Fibroblast of skin of back (primary cell): ENCODE measurements at regions not wholly inside any gene's neighbourhood (a gene's known extent, or its start where the extent isn't known, plus 50 kb on each side); places are given as distances from the start of the nearest gene placed in this dataset.
"Not testable (repeated sequence)": the region's sequence is repeated elsewhere in the genome, so short reads cannot be mapped to it uniquely, and the experiment has no call there.

ENCODE experiments used
- DNase-seq: peaks from one replicate; pipeline ENCODE4 v3.0.0-alpha.2; 2013

DNA sequence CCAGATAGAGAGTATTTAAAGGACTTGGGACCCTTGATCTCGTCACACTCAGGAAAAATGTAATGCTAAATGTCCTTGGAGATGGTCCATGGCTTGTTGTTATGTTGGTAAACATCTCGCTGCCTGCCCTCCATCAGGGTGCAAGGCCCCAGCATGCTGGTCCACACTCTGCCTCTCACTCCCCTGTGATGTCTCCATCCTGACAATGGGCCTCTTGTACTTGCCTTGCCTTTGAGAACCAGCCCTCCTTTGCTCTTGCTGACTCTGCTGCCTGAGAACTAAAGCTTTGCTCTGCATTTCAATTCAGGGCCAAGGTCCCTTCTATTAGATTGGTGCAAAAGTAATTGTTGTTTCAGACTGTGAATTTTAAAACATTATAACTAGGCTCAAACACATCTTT lies 131.0 kb upstream of the LMNTD1 start:
- no peak for DNase-seq

DNA sequence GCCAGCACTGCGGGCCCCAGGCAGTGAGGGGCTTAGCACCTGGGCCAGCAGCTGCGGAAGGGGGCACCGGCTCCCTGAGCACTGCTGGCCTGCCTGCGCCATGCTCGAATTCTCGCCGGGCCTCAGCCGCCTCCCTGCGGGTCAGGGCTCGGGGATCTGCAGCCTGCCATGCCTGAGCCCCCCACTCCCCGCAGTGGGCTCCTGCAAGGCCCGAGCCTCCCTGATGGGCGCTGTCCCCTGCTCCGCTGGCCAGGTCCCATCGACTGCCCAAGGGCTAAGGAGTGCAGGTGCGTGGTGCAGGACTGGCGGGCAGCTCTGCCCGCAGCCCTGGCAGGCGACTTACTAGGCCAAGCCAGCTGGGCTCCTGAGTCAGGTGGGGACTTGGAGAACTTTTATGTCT lies 133.3 kb upstream of the LMNTD1 start:
- no peak for DNase-seq

GRCh38 chr12:25687226-25687625 lies 134.1 kb upstream of the LMNTD1 start:
- DNase-seq = no peak

GRCh38 chr12:25688851-25689250 lies 135.8 kb upstream of the LMNTD1 start:
- not testable (repeated sequence) for DNase-seq

GRCh38 chr12:25689996-25690501 lies 137.0 kb upstream of the LMNTD1 start:
- DNase-seq = peak; percentile 48

DNA sequence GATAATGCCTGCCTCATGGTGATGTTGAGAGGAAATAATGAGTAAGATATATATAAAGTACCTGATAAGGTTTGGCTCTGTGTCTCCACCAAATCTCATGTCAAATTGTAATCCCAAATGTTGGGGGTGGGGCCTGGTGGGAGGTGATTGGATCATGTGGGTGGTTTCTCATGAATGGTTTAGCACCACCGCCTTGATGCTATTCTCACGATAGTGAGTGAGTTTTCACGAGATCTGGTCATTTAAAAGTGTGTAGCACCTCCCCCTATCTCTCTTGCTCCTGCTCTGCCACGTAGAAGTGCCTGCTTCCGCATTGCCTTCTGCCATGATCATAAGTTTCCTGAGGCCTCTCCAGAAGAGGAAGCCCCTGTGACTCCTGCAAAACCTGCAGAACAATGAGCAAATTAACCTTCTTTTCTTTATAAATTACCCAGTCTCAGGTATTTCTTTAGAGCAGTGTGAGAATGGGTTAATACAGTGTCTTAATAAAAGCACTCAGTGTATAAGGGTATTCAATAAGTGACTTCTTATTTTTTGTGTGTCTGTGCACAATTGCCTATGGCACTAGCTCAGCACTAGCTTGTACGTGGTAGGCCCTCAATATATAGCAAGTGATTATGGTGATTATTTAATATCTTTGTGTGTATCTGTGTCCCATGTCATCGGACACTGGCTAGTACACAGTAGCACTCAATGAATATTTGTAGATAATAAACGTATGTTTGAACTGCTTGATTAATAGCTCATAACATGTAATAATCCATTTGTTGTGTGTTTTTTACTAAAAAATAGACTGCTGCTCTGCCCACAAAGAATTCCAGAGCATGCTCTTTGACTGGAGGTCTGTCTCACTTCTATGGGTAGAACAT lies 138.1 kb upstream of the LMNTD1 start:
- no peak for DNase-seq

- DNase-seq = no peak
Measured at GRCh38 chr12:25691865-25692114, 138.7 kb upstream of the LMNTD1 start.

DNA sequence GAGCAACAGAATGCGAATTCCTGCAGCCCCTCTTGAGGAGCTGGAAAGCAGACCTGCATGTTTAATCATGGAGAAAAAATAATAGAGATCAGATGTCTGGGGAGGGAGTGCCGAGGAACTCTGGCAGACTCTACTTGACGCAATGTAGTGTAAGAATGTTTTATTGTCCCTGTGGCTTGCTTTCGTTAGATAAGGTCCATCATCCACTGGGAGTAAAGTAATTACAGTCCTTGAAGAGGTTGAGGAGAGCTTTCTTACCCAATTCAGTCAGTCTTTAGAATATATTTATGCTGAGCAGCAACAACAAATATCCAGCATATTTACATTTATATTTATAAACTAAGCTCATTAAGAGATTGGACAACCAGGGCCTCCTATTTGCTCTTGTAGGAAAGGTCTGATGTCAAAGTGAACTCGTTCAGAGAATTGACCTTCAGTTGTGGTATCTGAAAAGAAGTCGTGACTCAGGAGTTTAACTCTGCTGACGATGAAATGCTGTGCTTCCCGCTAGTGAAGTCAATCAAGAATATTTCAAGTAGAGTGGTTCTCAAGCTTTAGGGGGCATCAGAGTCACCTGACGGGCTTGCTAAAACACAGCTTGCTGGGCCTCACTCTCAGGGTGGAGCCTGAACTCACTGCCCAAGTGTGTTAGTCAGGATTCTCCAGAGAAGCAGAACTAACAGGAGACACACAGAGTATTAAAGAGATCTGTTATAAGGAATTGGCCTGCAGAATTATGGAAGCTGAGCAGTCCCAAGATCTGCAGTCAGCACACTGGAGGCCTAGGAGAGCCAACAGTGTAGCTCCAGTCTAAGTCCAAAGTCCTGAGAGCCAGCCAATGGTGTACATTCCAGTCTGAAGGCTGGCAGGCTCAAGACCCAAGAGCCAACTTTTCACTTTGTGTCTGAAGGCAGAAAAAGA lies 139.3 kb upstream of the LMNTD1 start:
- peak; percentile 76 for DNase-seq

DNA sequence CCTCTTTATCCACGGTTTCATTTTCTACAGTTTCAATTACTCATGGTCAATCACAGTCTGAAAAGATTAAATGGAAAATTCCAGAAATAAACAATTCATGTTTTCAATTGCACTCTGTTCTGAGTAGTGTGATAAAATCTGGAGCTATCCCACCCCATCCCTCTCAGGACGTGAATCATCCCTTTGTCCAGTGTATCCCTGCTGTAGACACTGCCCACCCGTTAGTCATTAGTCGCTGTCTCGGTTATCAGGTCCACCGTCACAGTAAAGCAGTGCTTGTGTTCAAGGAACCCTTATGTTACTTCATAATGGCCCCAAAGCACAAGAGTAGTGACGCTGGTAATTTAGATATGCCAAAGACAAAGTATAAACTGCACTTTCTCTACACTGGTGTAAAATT lies 141.0 kb upstream of the LMNTD1 start:
- DNase-seq = peak; percentile 73

- DNase-seq = no peak
Measured at GRCh38 chr12:25695574-25695973, 142.5 kb upstream of the LMNTD1 start.

DNA sequence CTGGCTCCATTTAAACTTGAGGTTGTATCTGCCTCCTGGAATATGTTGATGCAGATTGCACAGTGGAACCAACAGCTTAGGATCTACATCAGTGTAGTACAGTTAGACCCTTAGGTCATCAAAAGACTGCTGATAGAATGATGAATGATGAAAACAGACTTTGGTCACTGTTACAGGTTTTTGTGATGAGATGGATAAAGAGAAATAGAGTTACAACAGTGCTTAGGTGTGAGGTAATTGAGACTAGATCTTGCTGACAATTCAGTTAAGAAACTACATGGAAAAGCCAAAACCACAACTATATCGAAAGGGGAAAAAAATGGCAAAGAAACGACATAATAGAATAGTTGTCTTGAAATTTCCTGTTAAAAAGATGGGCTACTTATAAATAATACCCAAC lies 145.7 kb upstream of the LMNTD1 start:
- DNase-seq = no peak

GRCh38 chr12:25699454-25699853 lies 146.4 kb upstream of the LMNTD1 start:
- DNase-seq = no peak

DNA sequence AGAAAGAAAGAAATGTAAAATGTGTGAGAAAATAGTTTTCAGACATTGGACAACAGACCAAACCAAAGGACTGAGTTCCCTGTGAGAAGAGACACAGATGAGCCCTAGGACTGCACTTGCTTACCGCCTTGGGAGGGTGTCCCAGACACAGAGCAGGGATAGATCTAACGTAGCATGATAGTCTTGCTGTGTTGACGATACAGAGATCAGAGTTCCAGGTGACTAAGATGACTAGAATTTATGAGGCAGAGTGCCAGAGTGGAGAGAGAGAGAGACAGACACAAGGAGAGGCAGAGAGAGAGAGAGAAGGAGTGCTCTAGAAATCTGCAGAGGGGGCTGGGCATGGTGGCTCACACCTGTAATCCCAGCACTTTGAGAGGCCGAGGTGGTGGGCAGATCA lies 148.2 kb upstream of the LMNTD1 start:
- peak; percentile 46 for DNase-seq

GRCh38 chr12:25702553-25702952 lies 149.5 kb upstream of the LMNTD1 start:
- no peak for DNase-seq

GRCh38 chr12:25705261-25705660 lies 152.2 kb upstream of the LMNTD1 start:
- no peak for DNase-seq

DNA sequence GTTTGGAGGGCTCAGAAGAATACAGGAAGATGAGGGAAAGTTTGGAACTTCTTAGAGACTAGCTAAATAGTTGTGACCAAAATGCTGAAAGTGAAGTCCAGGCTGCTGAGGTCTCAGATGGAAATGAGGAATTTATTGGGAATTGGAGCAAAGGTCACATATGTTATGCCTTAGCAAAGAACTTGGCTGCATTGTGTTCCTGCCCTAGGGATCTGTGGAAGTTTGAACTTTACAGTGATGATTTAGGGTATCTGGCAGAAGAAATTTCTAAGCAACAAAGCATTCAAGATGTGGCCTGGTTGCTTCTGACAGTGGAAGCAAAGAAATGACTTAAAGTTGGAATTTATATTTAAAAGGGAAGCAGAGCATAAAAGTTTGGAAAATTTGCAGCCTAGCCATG lies 153.6 kb upstream of the LMNTD1 start:
- DNase-seq = not testable (repeated sequence)

GRCh38 chr12:25707056-25707455 lies 154.0 kb upstream of the LMNTD1 start:
- DNase-seq = no peak

DNA sequence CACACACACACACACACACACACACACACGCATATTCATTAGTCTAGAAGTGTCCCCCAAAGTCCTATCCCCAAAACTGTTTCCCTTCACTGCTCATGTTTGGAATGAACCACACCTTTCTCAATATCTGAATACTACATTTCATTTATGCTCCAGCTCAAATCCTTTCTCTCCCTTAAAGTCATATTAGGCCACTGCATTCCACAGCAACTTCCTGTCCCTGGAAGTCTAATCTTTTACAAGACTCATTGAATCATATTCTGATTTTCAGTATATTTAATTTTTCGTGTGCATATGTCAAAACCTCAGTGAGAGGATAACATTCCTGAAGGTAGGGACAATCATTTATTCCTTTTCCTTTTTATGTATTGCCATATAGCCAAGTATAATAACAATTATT lies 155.6 kb upstream of the LMNTD1 start:
- peak; percentile 26 for DNase-seq

DNA sequence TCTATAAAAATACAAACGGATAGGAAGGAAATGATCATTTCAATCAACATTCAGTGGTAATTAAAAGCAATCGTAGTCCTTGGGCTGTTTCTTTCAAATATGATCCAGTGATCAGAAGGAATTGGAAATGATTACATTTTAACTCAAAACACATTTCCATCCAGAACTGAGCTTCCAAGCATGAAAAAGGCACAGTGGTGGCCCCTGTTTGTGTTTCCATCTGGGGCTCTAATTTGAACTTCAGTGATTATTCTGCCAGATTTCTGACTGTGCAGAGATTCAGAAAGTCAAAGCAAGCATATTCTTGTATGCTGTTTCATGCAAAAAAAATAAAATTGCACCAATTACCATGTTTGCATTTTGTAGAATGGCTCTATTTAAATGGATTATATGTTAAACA lies 157.0 kb upstream of the LMNTD1 start:
- no peak for DNase-seq

DNA sequence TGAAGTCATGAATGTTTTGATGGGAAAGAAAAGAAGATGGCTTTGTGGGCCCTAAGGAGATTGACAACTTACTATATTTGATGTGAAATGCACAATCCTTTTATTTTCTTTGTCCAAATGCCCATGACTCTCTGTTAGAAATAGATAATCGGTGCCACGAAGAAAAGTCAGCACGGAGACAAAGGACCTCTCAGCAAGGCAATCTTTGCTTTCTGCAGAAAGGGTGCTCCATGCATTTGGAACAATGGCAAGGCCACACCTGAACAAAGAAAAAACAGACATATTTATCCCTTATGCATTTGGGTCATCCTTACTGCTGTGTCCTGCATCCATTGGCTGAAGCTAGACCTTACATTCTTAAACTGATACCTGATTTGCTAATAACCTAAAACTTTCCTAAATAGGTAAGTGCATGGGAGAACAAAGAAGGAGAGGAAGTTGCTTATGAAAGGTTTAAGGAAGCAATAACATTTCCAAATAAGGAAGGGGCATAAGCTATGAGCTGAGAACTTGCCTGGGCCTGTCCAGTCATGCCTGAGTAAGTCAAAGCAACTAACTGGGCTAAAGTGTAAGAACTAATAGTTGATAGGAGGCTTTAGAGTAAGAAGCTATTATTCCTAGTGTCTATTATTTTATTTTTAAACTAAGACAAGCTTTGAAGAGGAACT lies 158.0 kb upstream of the LMNTD1 start:
- DNase-seq = peak; percentile 19

GRCh38 chr12:25712169-25712568 lies 159.1 kb upstream of the LMNTD1 start:
- DNase-seq = no peak

DNA sequence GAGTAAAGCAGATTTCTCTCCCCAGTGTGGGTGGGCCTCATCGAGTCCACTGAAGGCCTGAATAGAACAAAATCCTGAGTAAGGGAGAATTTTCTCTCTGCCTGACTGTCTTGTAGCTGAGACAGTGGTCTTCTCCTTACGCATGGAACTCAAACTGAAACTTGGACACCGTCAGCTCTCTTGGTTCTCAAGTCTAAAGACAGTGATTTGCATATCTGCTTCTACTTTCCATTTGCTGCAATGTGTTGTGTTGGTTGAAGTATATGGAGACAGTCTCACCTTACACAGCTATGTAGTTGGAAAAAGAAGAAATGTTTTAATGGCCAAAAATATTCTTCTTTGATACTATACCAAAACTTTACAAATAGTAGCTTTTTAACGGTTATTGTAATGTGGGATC lies 160.2 kb upstream of the LMNTD1 start:
- DNase-seq = no peak
